Right atrium auricular region (tissue), 2 donors: ENCODE measurements at regions not wholly inside any gene's neighbourhood (a gene's known extent, or its start where the extent isn't known, plus 50 kb on each side); places are given as distances from the start of the nearest gene placed in this dataset.

ENCODE experiments used
- DNase-seq: peaks from one replicate; pipeline ENCODE4 v3.0.0-alpha.2; 2019; ENCODE audit warnings: low spot score
- H3K27ac ChIP-seq, 2 donors: fragments of 200-600 bp; sonication (generic); 1 replicate in 1 of 2; 2 replicates in 1 of 2; pipeline ENCODE4 v1.5.1; 2016 to 2019
- H3K27me3 ChIP-seq, 2 donors: fragments of 200-600 bp; sonication (generic); one replicate each; pipeline versions ENCODE4 v1.5.1 to v1.6.0; 2017 to 2019
- H3K36me3 ChIP-seq: fragments of 200-600 bp; sonication (generic); one replicate; pipeline ENCODE4 v1.5.1; 2016
- H3K4me1 ChIP-seq, 2 donors: fragments of 200-600 bp; sonication (generic); one replicate each; pipeline versions ENCODE4 v1.5.1 to v1.6.0; 2017 to 2019
- H3K4me3 ChIP-seq, 2 donors: fragments of 200-600 bp; sonication (generic); 1 replicate in 1 of 2; 2 replicates in 1 of 2; pipeline ENCODE4 v1.5.1; 2017 to 2019; ENCODE audit warnings: mild to moderate bottlenecking in 1 of 2, moderate library complexity in 1 of 2
- H3K9me3 ChIP-seq, 2 donors: fragments of 200-600 bp; sonication (generic); one replicate each; pipeline ENCODE4 v1.5.1; 2019
- CTCF ChIP-seq, 2 donors: fragments of 200-600 bp; sonication (generic); IDR thresholded peaks; one replicate each; pipeline ENCODE4 v1.5.1; 2019; ENCODE audit warnings: antibody characterized with exemption in 2 of 2

GRCh38 chr13:86976521-86977324 is 694.4 kb upstream of the SLITRK5 start:
- no peak for TF ChIP-seq CTCF (IDR thresholded peaks at IDR 0.05)
- Histone ChIP-seq H3K36me3 (no peaks in the 10 kb centered on the region), H3K27me3 (no peaks in the 10 kb centered on the region), H3K4me1 (no peaks in the 10 kb centered on the region), H3K27ac (no peak overlapping the region), H3K4me3 (no peak overlapping the region), H3K9me3 (no peaks in the 10 kb centered on the region)
- DNase-seq: no peak

- no peak for DNase-seq
- TF ChIP-seq CTCF (IDR thresholded peaks at IDR 0.05): no peak
- no peaks in the 10 kb centered on the region for H3K9me3 ChIP-seq
- no peak overlapping the region for H3K4me3 ChIP-seq
- no peaks in the 10 kb centered on the region for H3K27me3 ChIP-seq
- H3K36me3 ChIP-seq: no peaks in the 10 kb centered on the region
- H3K4me1 ChIP-seq: no peaks in the 10 kb centered on the region
- no peak overlapping the region for H3K27ac ChIP-seq
Observed at GRCh38 chr13:86986448-86986847, 684.7 kb upstream of the SLITRK5 start.

- no peak for TF ChIP-seq CTCF (IDR thresholded peaks at IDR 0.05)
- Histone ChIP-seq H3K36me3 (no peaks in the 10 kb centered on the region), H3K27ac (no peak overlapping the region), H3K9me3 (no peaks in the 10 kb centered on the region), H3K27me3 (no peaks in the 10 kb centered on the region), H3K4me3 (no peak overlapping the region), H3K4me1 (no peaks in the 10 kb centered on the region)
- no peak for DNase-seq
Observed at GRCh38 chr13:86992251-86992650, 678.9 kb upstream of the SLITRK5 start.

- H3K27me3 ChIP-seq: no peaks in the 10 kb centered on the region
- no peaks in the 10 kb centered on the region for H3K36me3 ChIP-seq
- no peak overlapping the region for H3K27ac ChIP-seq
- H3K4me3 ChIP-seq: no peak overlapping the region
- H3K9me3 ChIP-seq: peaks cover 0 to 3% of the 10 kb centered on the region in 2 donors
- TF ChIP-seq CTCF (IDR thresholded peaks at IDR 0.05): no peak
- no peak for DNase-seq
- no peaks in the 10 kb centered on the region for H3K4me1 ChIP-seq
Observed at GRCh38 chr13:87003265-87003664, 667.9 kb upstream of the SLITRK5 start.

GRCh38 chr13:87005511-87005910 is 665.7 kb upstream of the SLITRK5 start:
- no peak for TF ChIP-seq CTCF (IDR thresholded peaks at IDR 0.05)
- no peaks in the 10 kb centered on the region for H3K27me3 ChIP-seq
- no peak overlapping the region for H3K4me3 ChIP-seq
- no peaks in the 10 kb centered on the region for H3K36me3 ChIP-seq
- no peaks in the 10 kb centered on the region for H3K4me1 ChIP-seq
- DNase-seq: no peak
- H3K9me3 ChIP-seq: peaks cover 0 to 5% of the 10 kb centered on the region in 2 donors
- no peak overlapping the region for H3K27ac ChIP-seq

- no peak for TF ChIP-seq CTCF (IDR thresholded peaks at IDR 0.05)
- no peaks in the 10 kb centered on the region for H3K9me3 ChIP-seq
- H3K36me3 ChIP-seq: no peaks in the 10 kb centered on the region
- H3K27me3 ChIP-seq: no peaks in the 10 kb centered on the region
- H3K4me3 ChIP-seq: no peak overlapping the region
- no peak for DNase-seq
- no peaks in the 10 kb centered on the region for H3K4me1 ChIP-seq
- H3K27ac ChIP-seq: no peak overlapping the region
Observed at GRCh38 chr13:87035526-87035925, 635.6 kb upstream of the SLITRK5 start.
